Progenitor cell of endocrine pancreas (in vitro differentiated cells): ENCODE measurements at regions not wholly inside any gene's neighbourhood (a gene's known extent, or its start where the extent isn't known, plus 50 kb on each side); places are given as distances from the start of the nearest gene placed in this dataset.
"Not testable (repeated sequence)": the region's sequence is repeated elsewhere in the genome, so short reads cannot be mapped to it uniquely, and the experiment has no call there.

Experiments
- DNase-seq: peaks from one replicate; pipeline ENCODE4 v3.0.0; 2021; ENCODE audit warnings: low spot score; ENCODE audit not compliant: unreplicated experiment
- H3K27ac Mint-ChIP-seq: 2 replicates; pipeline ENCODE4 v1.8.0; 2021; ENCODE audit warnings: mild to moderate bottlenecking, moderate library complexity, mixed read lengths
- H3K27me3 Mint-ChIP-seq: 2 replicates; pipeline ENCODE4 v1.8.0; 2021; ENCODE audit warnings: mixed read lengths
- H3K36me3 Mint-ChIP-seq: 2 replicates; pipeline ENCODE4 v1.8.0; 2022; ENCODE audit warnings: mixed read lengths; ENCODE audit not compliant: insufficient read depth
- H3K4me1 Mint-ChIP-seq: 2 replicates; pipeline ENCODE4 v1.8.0; 2021; ENCODE audit warnings: low read depth, mixed read lengths
- H3K4me3 Mint-ChIP-seq: 2 replicates; pipeline ENCODE4 v1.8.0; 2021; ENCODE audit warnings: low read depth, mild to moderate bottlenecking, moderate library complexity, mixed read lengths
- H3K9me3 Mint-ChIP-seq: 2 replicates; pipeline ENCODE4 v1.8.0; 2021; ENCODE audit warnings: low read depth, mixed read lengths
- CTCF ChIP-seq: fragments of 200-600 bp; sonication (generic); IDR thresholded peaks from one replicate; pipeline ENCODE4 v1.5.0; 2021; ENCODE audit warnings: antibody characterized with exemption, mild to moderate bottlenecking; ENCODE audit not compliant: unreplicated experiment

GRCh38 chr3:69688400-69688799 lies 50.9 kb upstream of the MITF start:
- no peak for DNase-seq
- Mint-ChIP-seq H3K4me3 (no peak overlapping the region), H3K4me1 (peaks cover 49% of the 10 kb centered on the region), H3K27ac (no peak overlapping the region), H3K9me3 (peaks cover 3% of the 10 kb centered on the region), H3K36me3 (no peaks in the 10 kb centered on the region), H3K27me3 (no peaks in the 10 kb centered on the region)
- no peak for TF ChIP-seq CTCF

- H3K27me3 Mint-ChIP-seq: no peaks in the 10 kb centered on the region
- DNase-seq: no peak
- H3K4me3 Mint-ChIP-seq: no peak overlapping the region
- peaks cover 3% of the 10 kb centered on the region for H3K9me3 Mint-ChIP-seq
- H3K27ac Mint-ChIP-seq: no peak overlapping the region
- TF ChIP-seq CTCF: no peak
- peaks cover 57% of the 10 kb centered on the region for H3K4me1 Mint-ChIP-seq
- no peaks in the 10 kb centered on the region for H3K36me3 Mint-ChIP-seq
Measured at GRCh38 chr3:69687641-69688040, 51.6 kb upstream of the MITF start.

DNA sequence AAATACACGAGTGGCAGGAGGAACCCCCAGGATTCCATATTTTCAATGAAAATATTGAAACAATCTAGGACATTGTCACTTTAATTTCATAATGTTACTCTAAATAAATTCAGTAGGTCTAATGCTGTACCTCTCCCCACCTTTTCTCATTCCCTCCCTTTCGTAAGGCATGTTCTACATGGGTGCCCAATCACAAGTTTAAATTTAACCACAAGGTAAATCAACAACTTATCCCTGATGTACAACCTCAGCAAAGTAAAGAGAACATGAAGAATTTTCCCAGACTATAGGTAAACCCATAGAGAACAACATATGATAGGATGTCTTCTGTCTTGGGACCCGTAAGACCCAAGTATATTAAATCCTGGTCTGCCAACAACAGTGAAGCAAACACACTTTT lies 53.2 kb upstream of the MITF start:
- peak overlapping the region; percentile 83 for H3K27ac Mint-ChIP-seq
- peaks cover 3% of the 10 kb centered on the region for H3K9me3 Mint-ChIP-seq
- H3K4me1 Mint-ChIP-seq: peaks cover 64% of the 10 kb centered on the region
- no peaks in the 10 kb centered on the region for H3K36me3 Mint-ChIP-seq
- no peak for TF ChIP-seq CTCF
- DNase-seq: no peak
- peak overlapping the region; percentile 14 for H3K4me3 Mint-ChIP-seq
- no peaks in the 10 kb centered on the region for H3K27me3 Mint-ChIP-seq

- Mint-ChIP-seq H3K36me3 (no peaks in the 10 kb centered on the region), H3K27ac (no peak overlapping the region), H3K4me3 (no peak overlapping the region), H3K27me3 (no peaks in the 10 kb centered on the region), H3K4me1 (peaks cover 60% of the 10 kb centered on the region), H3K9me3 (peaks cover 6% of the 10 kb centered on the region)
- TF ChIP-seq CTCF: no peak
- no peak for DNase-seq
Measured at GRCh38 chr3:69684309-69684961, 54.8 kb upstream of the MITF start.

DNA sequence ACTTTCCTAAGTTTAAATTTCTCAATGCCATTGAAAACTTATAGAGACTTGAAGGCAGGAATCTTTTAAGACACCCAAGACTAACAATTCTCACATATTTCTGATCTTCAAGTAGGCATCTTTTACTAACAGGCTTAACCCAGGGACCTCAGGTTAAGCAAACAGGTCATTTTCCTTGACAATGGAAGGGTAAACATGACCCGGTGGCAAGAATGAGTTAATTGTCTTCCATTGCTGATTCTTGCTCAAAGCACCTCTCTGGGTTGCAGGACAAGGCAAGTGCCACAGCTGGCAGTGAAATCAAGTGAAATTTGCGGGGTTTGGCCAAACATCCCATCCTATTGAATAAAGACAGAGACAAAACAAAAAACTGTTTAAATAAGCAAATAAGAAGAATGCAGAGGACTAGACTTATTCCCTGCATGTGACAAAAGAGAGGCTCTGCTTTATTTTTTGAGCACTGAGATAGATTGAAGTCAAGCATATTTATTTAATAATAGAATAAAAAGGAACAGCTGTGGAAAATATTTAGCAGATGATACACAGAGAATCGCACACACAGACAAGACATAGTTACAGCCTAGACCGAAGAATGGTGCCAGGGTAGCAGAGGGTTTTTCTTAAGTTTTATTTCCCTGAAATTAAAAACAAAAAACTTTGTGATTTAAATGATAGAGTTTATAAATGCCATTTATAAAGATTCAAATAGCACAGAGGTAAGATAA lies 56.0 kb upstream of the MITF start:
- peak overlapping the region; percentile 47 for H3K4me3 Mint-ChIP-seq
- TF ChIP-seq CTCF: no peak
- H3K27ac Mint-ChIP-seq: peak overlapping the region; percentile 93
- H3K36me3 Mint-ChIP-seq: peaks cover 6% of the 10 kb centered on the region
- peaks cover 52% of the 10 kb centered on the region for H3K4me1 Mint-ChIP-seq
- no peak for DNase-seq
- peaks cover 10% of the 10 kb centered on the region for H3K9me3 Mint-ChIP-seq
- no peaks in the 10 kb centered on the region for H3K27me3 Mint-ChIP-seq

GRCh38 chr3:69677456-69677855 lies 61.8 kb upstream of the MITF start:
- not testable (repeated sequence) for H3K4me3 Mint-ChIP-seq, H3K36me3 Mint-ChIP-seq, DNase-seq

More at GRCh38 chr3:69677456-69677855, 61.8 kb upstream of the MITF start:
- not testable (repeated sequence) for H3K27ac Mint-ChIP-seq, H3K27me3 Mint-ChIP-seq
- Mint-ChIP-seq H3K9me3 (peaks cover 10% of the 10 kb centered on the region), H3K4me1 (peaks cover 13% of the 10 kb centered on the region)
